OCI-LY1 (cell line): ENCODE measurements at regions not wholly inside any gene's neighbourhood (a gene's known extent, or its start where the extent isn't known, plus 50 kb on each side); places are given as distances from the start of the nearest gene placed in this dataset.

Experiments used
- EZH2 ChIP-seq: fragments of 200-600 bp; sonication (generic), shearing (Covaris generic); IDR thresholded peaks from 2 replicates; pipeline ENCODE4 v1.8.0; 2017; ENCODE audit warnings: borderline replicate concordance, mixed run types, mild to moderate bottlenecking, antibody characterized with exemption, low read length, moderate library complexity, mixed read lengths
- TF ChIP-seq, protein P1 (sequence below): fragments of 200-600 bp; sonication (generic), shearing (Covaris generic); IDR thresholded peaks from 2 replicates; pipeline ENCODE4 v1.5.1; 2017; ENCODE audit warnings: mild to moderate bottlenecking, antibody characterized with exemption, low read length, moderate library complexity, mixed read lengths

- TF ChIP-seq, protein P1, sequence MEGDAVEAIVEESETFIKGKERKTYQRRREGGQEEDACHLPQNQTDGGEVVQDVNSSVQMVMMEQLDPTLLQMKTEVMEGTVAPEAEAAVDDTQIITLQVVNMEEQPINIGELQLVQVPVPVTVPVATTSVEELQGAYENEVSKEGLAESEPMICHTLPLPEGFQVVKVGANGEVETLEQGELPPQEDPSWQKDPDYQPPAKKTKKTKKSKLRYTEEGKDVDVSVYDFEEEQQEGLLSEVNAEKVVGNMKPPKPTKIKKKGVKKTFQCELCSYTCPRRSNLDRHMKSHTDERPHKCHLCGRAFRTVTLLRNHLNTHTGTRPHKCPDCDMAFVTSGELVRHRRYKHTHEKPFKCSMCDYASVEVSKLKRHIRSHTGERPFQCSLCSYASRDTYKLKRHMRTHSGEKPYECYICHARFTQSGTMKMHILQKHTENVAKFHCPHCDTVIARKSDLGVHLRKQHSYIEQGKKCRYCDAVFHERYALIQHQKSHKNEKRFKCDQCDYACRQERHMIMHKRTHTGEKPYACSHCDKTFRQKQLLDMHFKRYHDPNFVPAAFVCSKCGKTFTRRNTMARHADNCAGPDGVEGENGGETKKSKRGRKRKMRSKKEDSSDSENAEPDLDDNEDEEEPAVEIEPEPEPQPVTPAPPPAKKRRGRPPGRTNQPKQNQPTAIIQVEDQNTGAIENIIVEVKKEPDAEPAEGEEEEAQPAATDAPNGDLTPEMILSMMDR: no peak
- TF ChIP-seq EZH2: no peak
Measured at GRCh38 chr9:79798450-79798849, 226.7 kb downstream of the TLE4 start.
